ENCODE measurements at regions not wholly inside any gene's neighbourhood (a gene's known extent, or its start where the extent isn't known, plus 50 kb on each side); places are given as distances from the start of the nearest gene placed in this dataset.

DNA sequence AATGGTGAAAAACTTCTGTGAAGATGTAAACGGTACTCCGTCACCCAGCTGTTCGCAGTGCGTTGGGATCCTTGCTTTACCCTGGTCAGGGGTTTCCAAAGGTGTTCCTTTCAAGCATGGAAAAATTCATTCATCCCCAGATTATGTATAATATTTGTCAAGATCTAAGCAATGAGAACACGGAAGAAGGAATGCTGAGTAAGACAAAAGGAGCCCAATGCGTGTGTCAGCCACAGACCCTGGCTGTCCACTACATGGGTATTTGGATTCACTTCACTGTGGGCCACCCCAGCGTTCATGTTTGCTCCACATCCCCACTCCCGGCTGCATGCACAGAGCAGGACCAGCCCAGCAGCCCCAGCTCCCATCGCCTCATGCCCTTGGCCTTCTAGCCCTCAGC, 241.3 kb upstream of the CELF2 start:
- H3K4me1 ChIP-seq (ENCODE audit: control insufficient read depth, extremely low read depth, insufficient read depth, low read length): no peaks in the 10 kb centered on the region
- dilution Hi-C loops (cut with MboI; ENCODE audit: extremely low pct_ligation_motif_present, low sequenced_read_pairs): no loop called here
- no peaks in the 10 kb centered on the region for H4K20me1 ChIP-seq (replicated peaks; ENCODE audit: control insufficient read depth, extremely low read depth, insufficient read depth, low read length)
- FAIRE-seq (no peak), DNase-seq (ENCODE audit: low read depth, low spot score) (no peak)
- no peaks in the 10 kb centered on the region for H3K79me2 ChIP-seq (ENCODE audit: control insufficient read depth, insufficient read depth, low read length)
- TF ChIP-seq POLR2A (IDR thresholded peaks at IDR 0.05; ENCODE audit: low read depth, low read length): no peak
- no peak for TF ChIP-seq FOS (IDR thresholded peaks at IDR 0.05; ENCODE audit: borderline replicate concordance, insufficient read depth, low read length)
- no peak for TF ChIP-seq MYC (IDR thresholded peaks at IDR 0.05; ENCODE audit: low read depth, low read length)
- TF ChIP-seq POLR2AphosphoS5 (IDR thresholded peaks at IDR 0.05; ENCODE audit: insufficient read depth, low read depth, low read length): no peak
- TF ChIP-seq, protein P1, sequence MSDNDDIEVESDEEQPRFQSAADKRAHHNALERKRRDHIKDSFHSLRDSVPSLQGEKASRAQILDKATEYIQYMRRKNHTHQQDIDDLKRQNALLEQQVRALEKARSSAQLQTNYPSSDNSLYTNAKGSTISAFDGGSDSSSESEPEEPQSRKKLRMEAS (IDR thresholded peaks at IDR 0.05; ENCODE audit: insufficient read depth, insufficient read length): no peak
- no peak for TF ChIP-seq JUN (IDR thresholded peaks at IDR 0.05; ENCODE audit: borderline replicate concordance, insufficient read depth, insufficient read length, low read depth)
- no peak for TF ChIP-seq EZH2 (IDR thresholded peaks at IDR 0.05; ENCODE audit: borderline replicate concordance, low read depth, low read length, severe bottlenecking)
- TF ChIP-seq, protein P2, sequence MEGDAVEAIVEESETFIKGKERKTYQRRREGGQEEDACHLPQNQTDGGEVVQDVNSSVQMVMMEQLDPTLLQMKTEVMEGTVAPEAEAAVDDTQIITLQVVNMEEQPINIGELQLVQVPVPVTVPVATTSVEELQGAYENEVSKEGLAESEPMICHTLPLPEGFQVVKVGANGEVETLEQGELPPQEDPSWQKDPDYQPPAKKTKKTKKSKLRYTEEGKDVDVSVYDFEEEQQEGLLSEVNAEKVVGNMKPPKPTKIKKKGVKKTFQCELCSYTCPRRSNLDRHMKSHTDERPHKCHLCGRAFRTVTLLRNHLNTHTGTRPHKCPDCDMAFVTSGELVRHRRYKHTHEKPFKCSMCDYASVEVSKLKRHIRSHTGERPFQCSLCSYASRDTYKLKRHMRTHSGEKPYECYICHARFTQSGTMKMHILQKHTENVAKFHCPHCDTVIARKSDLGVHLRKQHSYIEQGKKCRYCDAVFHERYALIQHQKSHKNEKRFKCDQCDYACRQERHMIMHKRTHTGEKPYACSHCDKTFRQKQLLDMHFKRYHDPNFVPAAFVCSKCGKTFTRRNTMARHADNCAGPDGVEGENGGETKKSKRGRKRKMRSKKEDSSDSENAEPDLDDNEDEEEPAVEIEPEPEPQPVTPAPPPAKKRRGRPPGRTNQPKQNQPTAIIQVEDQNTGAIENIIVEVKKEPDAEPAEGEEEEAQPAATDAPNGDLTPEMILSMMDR (IDR thresholded peaks at IDR 0.05; ENCODE audit: extremely low read depth in 1 of 2, insufficient read depth in 1 of 2, low read depth in 1 of 2, low read length in 2 of 2): no peak
- no peak for TF ChIP-seq GATA2 (IDR thresholded peaks at IDR 0.05; ENCODE audit: insufficient read depth, insufficient read length, low read depth, low read length)
- H3K27me3 ChIP-seq (ENCODE audit: control insufficient read depth in 2 of 2, insufficient read depth in 2 of 2, low read length in 2 of 2): no peaks in the 10 kb centered on the region
- ChIA-PET CTCF (no interaction called here), POLR2A (no interaction called here)
- BruUV-seq (replicated peaks): no TSS peak
- no peak overlapping the region for H3K27ac ChIP-seq (ENCODE audit: insufficient read depth, low read depth, low read length)
- H3K9ac ChIP-seq (replicated peaks; ENCODE audit: extremely low read depth, insufficient read depth, low read length): no peak overlapping the region
- no peaks in the 10 kb centered on the region for H3K36me3 ChIP-seq (ENCODE audit: control insufficient read depth in 2 of 2, extremely low read depth in 1 of 2, insufficient read depth in 2 of 2, low read length in 2 of 2)
- H3K9me1 ChIP-seq (replicated peaks; ENCODE audit: control insufficient read depth, extremely low read depth, insufficient read depth, low read length): no peaks in the 10 kb centered on the region
- intact Hi-C loops (cut with micrococcal nuclease): no loop called here
- no peak overlapping the region for H3K4me2 ChIP-seq (ENCODE audit: insufficient read depth, low read length)
- no peak overlapping the region for H2AFZ ChIP-seq (ENCODE audit: low read depth, low read length)
- no peaks in the 10 kb centered on the region for H3K9me3 ChIP-seq (replicated peaks; ENCODE audit: control insufficient read depth, insufficient read depth, low read length)
- no peak overlapping the region for H3K4me3 ChIP-seq (replicated peaks in 1 of 3; ENCODE audit: insufficient read depth in 1 of 3, low read depth in 1 of 3, low read length in 3 of 3)

Measured in endothelial cell of umbilical vein (primary cell).